HepG2 (cell line): ENCODE measurements at regions not wholly inside any gene's neighbourhood (a gene's known extent, or its start where the extent isn't known, plus 50 kb on each side); places are given as distances from the start of the nearest gene placed in this dataset.

Experiments used
- ATF2 ChIP-seq: sonication (generic); formaldehyde crosslinking; IDR thresholded peaks from 2 replicates; pipeline ENCODE4 v1.4.0; 2020; ENCODE audit warnings: missing genetic modification reagents
- CREB1 ChIP-seq, 2 experiments: fragments of 450-650 bp in 1 of 2; IDR thresholded peaks; 2 replicates each; pipeline ENCODE4 v1.6.1; 2016 to 2017; ENCODE audit warnings: control low read depth in 1 of 2, mild to moderate bottlenecking in 1 of 2, missing compliant biosample characterization in 1 of 2, missing genetic modification characterization in 1 of 2
- CREM ChIP-seq, 2 experiments: sonication (generic) in 1 of 2; formaldehyde crosslinking in 1 of 2; IDR thresholded peaks; 2 replicates each; pipeline versions ENCODE4 v1.4.0 to v1.6.1; 2016 to 2020; ENCODE audit warnings: antibody characterized with exemption in 1 of 2, mild to moderate bottlenecking in 1 of 2, missing genetic modification reagents in 1 of 2
- CTCF ChIP-seq: sonication (generic); formaldehyde crosslinking; IDR thresholded peaks from 2 replicates; pipeline ENCODE4 v1.5.0; 2020; ENCODE audit warnings: mild to moderate bottlenecking, missing genetic modification reagents, moderate library complexity
- NFE2L1 ChIP-seq: sonication (generic); formaldehyde crosslinking; IDR thresholded peaks from 2 replicates; pipeline ENCODE4 v1.4.0; 2020; ENCODE audit warnings: missing genetic modification reagents, mild to moderate bottlenecking, borderline replicate concordance
- POLR2AphosphoS2 ChIP-seq: IDR thresholded peaks from 2 replicates; pipeline ENCODE4 v1.6.1; 2011; ENCODE audit warnings: low read depth, low read length, improper control_type of control experiment
- SNAPC5 ChIP-seq: sonication (generic); formaldehyde crosslinking; IDR thresholded peaks from 2 replicates; pipeline ENCODE4 v1.8.1; 2023; ENCODE audit warnings: mild to moderate bottlenecking, missing genetic modification reagents, borderline replicate concordance

GRCh38 chr6:133047065-133047665 is 194.0 kb upstream of the EYA4 start:
- no peak for TF ChIP-seq ATF2 (CRISPR knock-in tag)
- TF ChIP-seq SNAPC5 (CRISPR knock-in tag): no peak
- TF ChIP-seq POLR2AphosphoS2: no peak
- no peak for TF ChIP-seq NFE2L1 (CRISPR knock-in tag)
- TF ChIP-seq CREM (IDR thresholded peaks at IDR 0.05): no peak
- TF ChIP-seq CREM (CRISPR knock-in tag; IDR thresholded peaks at IDR 0.05): no peak
- TF ChIP-seq CREB1 (IDR thresholded peaks at IDR 0.05): no peak
- TF ChIP-seq CREB1 (CRISPR knock-in tag; IDR thresholded peaks at IDR 0.05): no peak
- TF ChIP-seq CTCF (CRISPR knock-in tag): no peak
